Mesenchymal stem cell (in vitro differentiated cells and primary cell): ENCODE measurements at regions not wholly inside any gene's neighbourhood (a gene's known extent, or its start where the extent isn't known, plus 50 kb on each side); places are given as distances from the start of the nearest gene placed in this dataset.
A peak's percentile ranks its signal among the peaks of the same experiment; 100 is the strongest.

ENCODE experiments used
- DNase-seq: peaks from one replicate; pipeline ENCODE4 v3.0.0-alpha.2; 2013
- H2AFZ ChIP-seq: one replicate; pipeline ENCODE4 v1.6.1; 2013; ENCODE audit warnings: low read depth, mild to moderate bottlenecking, control low read depth, inconsistent platforms, low read length, moderate library complexity
- H2AK5ac ChIP-seq: 2 replicates; pipeline ENCODE4 v1.6.1; 2013; ENCODE audit warnings: low read length, moderate library complexity, mild to moderate bottlenecking, inconsistent platforms; ENCODE audit not compliant: severe bottlenecking
- H2BK120ac ChIP-seq: one replicate; pipeline ENCODE4 v1.6.1; 2013; ENCODE audit warnings: low read depth, mild to moderate bottlenecking, inconsistent platforms, low read length, moderate library complexity
- H2BK12ac ChIP-seq, 2 experiments: one replicate each; pipeline ENCODE4 v1.6.1; 2013; ENCODE audit warnings: inconsistent platforms in 2 of 2, low read length in 2 of 2, mild to moderate bottlenecking in 2 of 2, moderate library complexity in 2 of 2, control low read depth in 1 of 2
- H2BK15ac ChIP-seq: one replicate; pipeline ENCODE4 v1.6.1; 2013; ENCODE audit warnings: mild to moderate bottlenecking, low read depth, inconsistent platforms; ENCODE audit not compliant: poor library complexity, severe bottlenecking
- H2BK5ac ChIP-seq: 2 replicates; pipeline ENCODE4 v1.6.1; 2013; ENCODE audit warnings: low read depth, mild to moderate bottlenecking, low read length, control low read depth, inconsistent platforms; ENCODE audit not compliant: poor library complexity, severe bottlenecking
- H3K14ac ChIP-seq, 2 experiments: one replicate each; pipeline ENCODE4 v1.6.1; 2013; ENCODE audit warnings: inconsistent platforms in 2 of 2, low read length in 2 of 2, control low read depth in 1 of 2, mild to moderate bottlenecking in 1 of 2, moderate library complexity in 1 of 2
- H3K18ac ChIP-seq, 2 experiments: one replicate each; pipeline ENCODE4 v1.6.1; 2013; ENCODE audit warnings: inconsistent platforms in 2 of 2, low read length in 2 of 2, control low read depth in 1 of 2, low read depth in 1 of 2, mild to moderate bottlenecking in 1 of 2
- H3K23ac ChIP-seq, 2 experiments: one replicate each; pipeline ENCODE4 v1.6.1; 2013; ENCODE audit warnings: inconsistent platforms in 2 of 2, low read length in 2 of 2, mild to moderate bottlenecking in 2 of 2, moderate library complexity in 2 of 2, control low read depth in 1 of 2
- H3K27ac ChIP-seq: 2 replicates; pipeline ENCODE4 v1.5.1; 2013; ENCODE audit warnings: mild to moderate bottlenecking, moderate library complexity, low read length, control low read depth, inconsistent platforms; ENCODE audit not compliant: poor library complexity, severe bottlenecking
- H3K27me3 ChIP-seq, 2 experiments: 2 replicates each; pipeline versions ENCODE4 v1.6.1 to v1.7.0; 2013; ENCODE audit warnings: low read length in 2 of 2, mild to moderate bottlenecking in 2 of 2, moderate library complexity in 2 of 2, control low read depth in 1 of 2, inconsistent platforms in 1 of 2; ENCODE audit not compliant: control insufficient read depth in 1 of 2, insufficient read depth in 1 of 2
- H3K36me3 ChIP-seq, 2 experiments: 2 replicates each; pipeline versions ENCODE4 v1.6.1 to v1.7.0; 2013; ENCODE audit warnings: low read length in 2 of 2, control low read depth in 1 of 2, inconsistent platforms in 1 of 2, low read depth in 1 of 2, mild to moderate bottlenecking in 1 of 2; ENCODE audit not compliant: insufficient read depth in 2 of 2, control insufficient read depth in 1 of 2
- H3K4ac ChIP-seq, 2 experiments: one replicate each; pipeline ENCODE4 v1.6.1; 2013; ENCODE audit warnings: inconsistent platforms in 2 of 2, low read length in 2 of 2, mild to moderate bottlenecking in 2 of 2, moderate library complexity in 2 of 2, control low read depth in 1 of 2, low read depth in 1 of 2
- H3K4me1 ChIP-seq: 2 replicates; pipeline ENCODE4 v1.6.1; 2013; ENCODE audit warnings: low read depth, low read length, control low read depth; ENCODE audit not compliant: control insufficient read depth, insufficient read depth
- H3K4me2 ChIP-seq: 2 replicates; pipeline ENCODE4 v1.6.1; 2013; ENCODE audit warnings: low read length, mild to moderate bottlenecking, inconsistent platforms; ENCODE audit not compliant: poor library complexity, severe bottlenecking
- H3K4me3 ChIP-seq, 2 experiments: 2 replicates each; pipeline versions ENCODE4 v1.5.1 to v1.7.0; 2013; ENCODE audit warnings: low read length in 2 of 2, mild to moderate bottlenecking in 2 of 2, control low read depth in 1 of 2, low read depth in 1 of 2; ENCODE audit not compliant: insufficient read depth in 1 of 2
- H3K79me1 ChIP-seq: replicated peaks from 2 replicates; pipeline ENCODE4 v1.6.1; 2013; ENCODE audit warnings: mild to moderate bottlenecking, control low read depth, low read length, inconsistent platforms; ENCODE audit not compliant: poor library complexity, severe bottlenecking
- H3K9ac ChIP-seq: 2 replicates; pipeline ENCODE4 v1.7.0; 2013; ENCODE audit warnings: mild to moderate bottlenecking, low read length, moderate library complexity
- H3K9me3 ChIP-seq: 2 replicates; pipeline ENCODE4 v1.7.0; 2013; ENCODE audit warnings: mild to moderate bottlenecking, low read length; ENCODE audit not compliant: control insufficient read depth
- H4K8ac ChIP-seq: one replicate; pipeline ENCODE4 v1.6.1; 2013; ENCODE audit warnings: inconsistent platforms, mild to moderate bottlenecking, low read length, moderate library complexity
- H4K91ac ChIP-seq: one replicate; pipeline ENCODE4 v1.6.1; 2013; ENCODE audit warnings: mild to moderate bottlenecking, low read length, inconsistent platforms
- WGBS: methylation state at CpG from one replicate; pipeline ENCODE4 v1.1.7; 2013; ENCODE audit warnings: mixed read lengths; 5-methylcytosine and 5-hydroxymethylcytosine counted together

DNA sequence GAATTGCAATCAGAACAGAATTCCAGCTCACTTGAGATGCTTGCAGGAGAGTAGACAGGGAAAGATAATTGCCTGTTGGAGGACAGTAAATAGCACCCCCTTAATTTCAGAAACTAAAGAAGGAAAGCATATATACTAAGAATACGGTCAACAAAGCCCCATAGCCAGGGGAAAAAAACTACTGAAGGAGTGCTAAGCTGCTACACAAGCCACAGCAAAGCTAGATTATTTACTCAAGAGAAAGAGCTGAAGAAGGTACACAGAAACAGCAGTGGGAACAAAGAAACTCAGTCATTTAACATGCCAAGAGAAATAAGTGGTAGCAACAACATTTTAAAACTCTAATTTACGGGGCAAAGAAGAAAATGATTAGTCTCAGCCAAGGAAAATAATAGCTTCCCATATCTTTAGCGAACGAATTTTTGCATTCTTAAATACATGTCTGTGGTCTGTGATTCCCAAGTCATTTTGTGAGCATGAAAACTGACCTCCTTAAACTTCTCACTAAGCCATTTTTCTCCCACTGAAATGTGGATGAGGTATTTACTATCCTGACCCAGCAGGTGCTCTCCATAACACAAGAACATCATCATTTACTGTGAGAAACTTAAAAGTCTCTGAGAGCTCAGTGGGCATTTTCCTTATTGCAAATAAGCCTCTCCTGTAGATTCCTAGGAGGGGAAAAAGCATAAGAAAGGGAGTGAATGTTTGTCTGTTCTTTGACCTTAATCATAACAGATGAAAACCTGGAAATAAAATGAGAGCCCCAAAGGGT, 196.0 kb downstream of the PAX3 start:
- Histone ChIP-seq H3K9ac (no peak overlapping the region), H3K4me2 (no peak overlapping the region), H3K23ac (no peak overlapping the region)

DNA sequence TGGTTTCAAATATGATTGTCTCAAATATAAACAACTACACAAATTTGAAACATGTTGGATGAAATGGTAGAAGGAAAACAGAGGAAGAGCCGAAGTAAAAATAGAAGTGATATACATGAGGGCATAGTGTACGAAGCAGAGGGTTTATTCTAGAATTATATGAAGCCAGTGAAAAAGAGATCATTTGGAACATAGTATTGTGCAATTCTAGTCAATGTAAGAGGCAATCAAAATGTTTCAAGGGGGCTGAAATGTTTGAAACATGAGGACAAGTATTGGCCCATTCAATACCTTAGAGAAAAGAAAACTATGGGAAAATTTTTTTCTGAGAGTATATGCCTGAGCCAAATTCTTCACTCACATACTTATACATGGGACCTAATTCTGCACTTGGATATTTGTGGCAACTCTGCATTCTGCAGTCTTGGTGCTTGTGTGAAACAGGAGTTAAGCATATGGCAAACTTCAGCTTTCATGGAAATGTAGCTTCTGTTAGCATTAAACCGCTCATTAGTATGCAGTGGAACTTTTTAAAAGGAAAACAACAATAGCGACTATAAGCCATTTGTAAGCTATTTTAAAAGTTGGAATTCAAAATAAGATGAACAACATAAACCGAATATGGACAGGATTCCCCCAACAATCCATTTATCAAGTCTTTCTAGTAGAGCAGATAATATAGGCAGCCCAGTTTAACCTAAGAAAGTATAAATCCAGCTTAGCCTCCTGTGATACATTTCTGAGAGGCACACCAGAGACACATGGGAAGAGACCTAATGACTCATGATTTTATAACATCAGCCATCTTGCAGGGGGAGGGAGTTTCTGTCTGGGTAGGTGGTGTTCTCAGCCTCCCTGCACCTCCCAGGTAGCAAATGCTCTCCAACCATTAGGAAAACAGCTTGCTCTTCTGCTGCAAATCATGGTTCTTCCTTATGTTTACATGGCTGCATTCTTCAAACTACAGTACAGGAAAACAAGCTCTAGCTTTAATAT, 197.8 kb downstream of the PAX3 start:
- no peak for DNase-seq
- Histone ChIP-seq H2BK12ac (no peak overlapping the region), H3K18ac (no peak overlapping the region), H3K4me1 (no peaks in the 10 kb centered on the region), H3K9ac (no peak overlapping the region), H3K27me3 (peaks cover 0 to 15% of the 10 kb centered on the region in 2 experiments), H3K79me1 (no peaks in the 10 kb centered on the region), H2AFZ (no peak overlapping the region), H2BK5ac (no peak overlapping the region), H3K14ac (no peak overlapping the region), H3K4me2 (no peak overlapping the region), H3K27ac (no peak overlapping the region), H3K9me3 (no peaks in the 10 kb centered on the region), H3K36me3 (no peaks in the 10 kb centered on the region), H3K4ac (no peak overlapping the region), H3K23ac (no peak overlapping the region), H2BK15ac (no peak overlapping the region), H3K4me3 (no peak overlapping the region), H2AK5ac (no peak overlapping the region), H2BK120ac (no peak overlapping the region), H4K8ac (no peak overlapping the region), H4K91ac (no peak overlapping the region)
- whole genome bisulfite sequencing = 93% methylated on average over 3 of the region's 5 CpGs

More for the DNA sequence above, 196.0 kb downstream of the PAX3 start:
- no peak overlapping the region for H4K91ac ChIP-seq
- no peak overlapping the region for H2BK120ac ChIP-seq
- no peak overlapping the region for H3K14ac ChIP-seq
- no peak overlapping the region for H2AK5ac ChIP-seq
- no peak for DNase-seq
- no peaks in the 10 kb centered on the region for H3K79me1 ChIP-seq
- H3K27ac ChIP-seq = no peak overlapping the region
- no peak overlapping the region for H3K18ac ChIP-seq
- H3K4ac ChIP-seq = no peak overlapping the region
- no peaks in the 10 kb centered on the region for H3K36me3 ChIP-seq
- no peak overlapping the region for H2BK12ac ChIP-seq
- no peak overlapping the region for H2AFZ ChIP-seq
- H3K4me1 ChIP-seq = no peaks in the 10 kb centered on the region
- WGBS = 72% methylated on average over 3 of the region's 4 CpGs
- H3K27me3 ChIP-seq = peaks cover 0 to 17% of the 10 kb centered on the region in 2 experiments
- H2BK5ac ChIP-seq = no peak overlapping the region
- no peak overlapping the region for H4K8ac ChIP-seq
- no peaks in the 10 kb centered on the region for H3K9me3 ChIP-seq
- no peak overlapping the region for H3K4me3 ChIP-seq
- no peak overlapping the region for H2BK15ac ChIP-seq

DNA sequence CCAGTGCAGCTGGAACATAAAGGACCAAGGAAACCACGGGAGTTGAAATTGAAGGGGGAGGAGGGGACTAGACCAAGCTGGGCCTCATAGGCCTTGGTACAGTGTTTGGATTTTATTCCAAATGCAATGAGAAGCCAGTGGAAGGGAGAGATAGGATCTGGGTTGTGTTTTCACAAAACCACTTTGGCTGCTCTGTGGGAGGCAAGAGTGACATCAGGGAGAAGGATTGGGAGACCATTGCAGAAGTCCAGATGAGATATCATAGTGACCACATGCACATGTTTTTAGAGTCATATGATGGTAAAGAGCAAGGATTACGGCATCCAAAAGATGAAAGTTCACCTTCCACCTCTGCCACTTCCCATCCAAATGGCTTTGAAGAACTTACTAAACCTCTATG, 210.2 kb downstream of the PAX3 start:
- Histone ChIP-seq H2BK15ac (no peak overlapping the region), H2AK5ac (no peak overlapping the region)
- WGBS = 74% methylated on average over 2 of the region's 2 CpGs

DNA sequence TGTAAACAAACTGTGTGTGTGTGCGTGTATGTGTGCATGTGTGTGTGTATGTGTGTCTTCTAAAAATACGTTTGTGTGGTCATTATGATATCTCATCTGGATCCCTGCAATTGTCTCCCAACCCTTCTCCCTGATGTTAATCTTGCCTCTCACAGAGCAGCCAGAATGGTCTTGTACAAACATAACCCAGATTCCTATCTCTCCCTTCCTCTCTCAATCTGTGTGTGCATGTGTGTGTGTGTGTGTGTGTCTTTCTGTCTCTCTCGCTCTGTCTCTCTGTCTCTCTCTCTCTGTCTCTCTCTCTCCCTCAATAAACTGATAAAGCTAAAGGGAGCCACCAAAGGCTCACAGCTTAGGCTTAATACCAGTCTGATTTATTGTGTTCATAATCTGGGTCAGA, 210.8 kb downstream of the PAX3 start:
- Histone ChIP-seq H4K8ac (no peak overlapping the region), H3K23ac (no peak overlapping the region)
- 63% methylated on average over 1 of the region's 3 CpGs for WGBS

More for the DNA sequence above, 210.2 kb downstream of the PAX3 start:
- no peak overlapping the region for H3K4me2 ChIP-seq
- no peak overlapping the region for H4K8ac ChIP-seq
- no peak overlapping the region for H2AFZ ChIP-seq
- H3K4me1 ChIP-seq = no peaks in the 10 kb centered on the region
- no peak overlapping the region for H4K91ac ChIP-seq
- no peak overlapping the region for H2BK12ac ChIP-seq
- no peak overlapping the region for H2BK120ac ChIP-seq
- H3K9ac ChIP-seq = no peak overlapping the region
- no peak overlapping the region for H3K14ac ChIP-seq
- H3K27ac ChIP-seq = no peak overlapping the region
- H3K36me3 ChIP-seq = no peaks in the 10 kb centered on the region
- no peak overlapping the region for H3K4me3 ChIP-seq
- DNase-seq = peak; percentile 3
- no peak overlapping the region for H3K23ac ChIP-seq
- H3K18ac ChIP-seq = no peak overlapping the region
- H2BK5ac ChIP-seq = no peak overlapping the region
- H3K27me3 ChIP-seq = peaks cover 0 to 4% of the 10 kb centered on the region in 2 experiments
- H3K4ac ChIP-seq = no peak overlapping the region
- peaks cover 7% of the 10 kb centered on the region for H3K9me3 ChIP-seq
- H3K79me1 ChIP-seq = no peaks in the 10 kb centered on the region

More for the DNA sequence above, 210.8 kb downstream of the PAX3 start:
- H3K4me1 ChIP-seq = no peaks in the 10 kb centered on the region
- no peak overlapping the region for H3K9ac ChIP-seq
- H2BK12ac ChIP-seq = no peak overlapping the region
- no peaks in the 10 kb centered on the region for H3K79me1 ChIP-seq
- no peak overlapping the region for H3K27ac ChIP-seq
- peaks cover 7% of the 10 kb centered on the region for H3K9me3 ChIP-seq
- no peak overlapping the region for H2BK15ac ChIP-seq
- no peaks in the 10 kb centered on the region for H3K36me3 ChIP-seq
- no peak overlapping the region for H2AK5ac ChIP-seq
- no peak overlapping the region for H3K18ac ChIP-seq
- H2AFZ ChIP-seq = no peak overlapping the region
- no peak overlapping the region for H3K4me2 ChIP-seq
- DNase-seq = peak; percentile 2
- H4K91ac ChIP-seq = no peak overlapping the region
- H3K14ac ChIP-seq = no peak overlapping the region
- no peak overlapping the region for H2BK120ac ChIP-seq
- peaks cover 0 to 4% of the 10 kb centered on the region in 2 experiments for H3K27me3 ChIP-seq
- H3K4ac ChIP-seq = no peak overlapping the region
- no peak overlapping the region for H2BK5ac ChIP-seq
- H3K4me3 ChIP-seq = no peak overlapping the region
